ENCODE measurements at regions not wholly inside any gene's neighbourhood (a gene's known extent, or its start where the extent isn't known, plus 50 kb on each side); places are given as distances from the start of the nearest gene placed in this dataset.

- TF ChIP-seq POLR2A (IDR thresholded peaks at IDR 0.05) (no peak), CTCF (IDR thresholded peaks at IDR 0.05) (no peak)
Measured at GRCh38 chr3:194054961-194055360, 81.0 kb upstream of the HES1 start.
